ENCODE measurements at regions not wholly inside any gene's neighbourhood (a gene's known extent, or its start where the extent isn't known, plus 50 kb on each side); places are given as distances from the start of the nearest gene placed in this dataset.

GRCh38 chr13:84263354-84264069, 381.2 kb upstream of the SLITRK1 start:
- DNase-seq, result no peak

GRCh38 chr13:84255226-84255797, 373.0 kb upstream of the SLITRK1 start:
- no peak for DNase-seq

GRCh38 chr13:84249463-84249862, 367.2 kb upstream of the SLITRK1 start:
- no peak for DNase-seq

GRCh38 chr13:84243340-84243739, 361.1 kb upstream of the SLITRK1 start:
- DNase-seq, result no peak

- DNase-seq, result no peak
Observed at GRCh38 chr13:84239032-84239431, 356.8 kb upstream of the SLITRK1 start.

GRCh38 chr13:84238381-84238780, 356.1 kb upstream of the SLITRK1 start:
- DNase-seq, result no peak

GRCh38 chr13:84237143-84237542, 354.9 kb upstream of the SLITRK1 start:
- DNase-seq, result no peak

- DNase-seq, result no peak
Observed at GRCh38 chr13:84234416-84234815, 352.1 kb upstream of the SLITRK1 start.

- no peak for DNase-seq
Observed at GRCh38 chr13:84230568-84230967, 348.3 kb upstream of the SLITRK1 start.

- no peak for DNase-seq
Observed at GRCh38 chr13:84211048-84211447, 328.8 kb upstream of the SLITRK1 start.

- DNase-seq, result no peak
Observed at GRCh38 chr13:84208246-84208910, 326.1 kb upstream of the SLITRK1 start.

- DNase-seq, result no peak
Observed at GRCh38 chr13:84207509-84207908, 325.2 kb upstream of the SLITRK1 start.

GRCh38 chr13:84200971-84201370, 318.7 kb upstream of the SLITRK1 start:
- no peak for DNase-seq

- no peak for DNase-seq
Observed at GRCh38 chr13:84192125-84192524, 309.9 kb upstream of the SLITRK1 start.

- no peak for DNase-seq
Observed at GRCh38 chr13:84191139-84191538, 308.9 kb upstream of the SLITRK1 start.

- DNase-seq, result no peak
Observed at GRCh38 chr13:84187626-84188025, 305.4 kb upstream of the SLITRK1 start.

GRCh38 chr13:84139561-84140158, 257.4 kb upstream of the SLITRK1 start:
- no peak for DNase-seq

- peak; percentile 17 for DNase-seq
Observed at GRCh38 chr13:84137292-84137691, 255.0 kb upstream of the SLITRK1 start.

- DNase-seq, result no peak
Observed at GRCh38 chr13:84136582-84136981, 254.3 kb upstream of the SLITRK1 start.

GRCh38 chr13:84132491-84132890, 250.2 kb upstream of the SLITRK1 start:
- no peak for DNase-seq

- DNase-seq, result no peak
Observed at GRCh38 chr13:84131249-84131648, 249.0 kb upstream of the SLITRK1 start.

- no peak for DNase-seq
Observed at GRCh38 chr13:84130495-84131114, 248.3 kb upstream of the SLITRK1 start.

GRCh38 chr13:84129966-84130365, 247.7 kb upstream of the SLITRK1 start:
- DNase-seq, result no peak
